HG03565 (cell line): ENCODE measurements at regions not wholly inside any gene's neighbourhood (a gene's known extent, or its start where the extent isn't known, plus 50 kb on each side); places are given as distances from the start of the nearest gene placed in this dataset.

Source experiments
- ATAC-seq: cut with Tn5 transposase; IDR thresholded peaks from one replicate; pipeline ENCODE4 v1.9.1; 2021; ENCODE audit warnings: mild to moderate bottlenecking, moderate library complexity; ENCODE audit not compliant: unreplicated experiment

DNA sequence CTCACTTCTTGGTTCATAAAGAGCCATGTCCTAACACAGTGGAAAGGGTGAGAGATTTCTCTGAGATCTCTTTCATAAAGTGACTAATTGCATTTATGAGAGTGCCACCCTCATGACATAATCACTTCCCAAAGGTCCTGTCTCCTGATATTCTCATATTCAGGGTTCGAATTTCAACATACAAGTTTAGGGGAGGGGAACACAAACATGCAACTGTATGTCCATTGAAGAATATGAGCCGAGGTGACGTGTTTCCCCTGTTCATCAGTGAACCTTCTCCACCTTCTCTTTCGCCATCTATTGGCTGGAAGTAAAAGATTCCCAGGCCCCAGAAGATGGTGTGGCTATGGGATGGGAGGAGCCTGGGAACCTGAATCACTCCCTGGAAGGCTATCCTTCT, 354.2 kb upstream of the ATP2B1 start:
- ATAC-seq = no peak

DNA sequence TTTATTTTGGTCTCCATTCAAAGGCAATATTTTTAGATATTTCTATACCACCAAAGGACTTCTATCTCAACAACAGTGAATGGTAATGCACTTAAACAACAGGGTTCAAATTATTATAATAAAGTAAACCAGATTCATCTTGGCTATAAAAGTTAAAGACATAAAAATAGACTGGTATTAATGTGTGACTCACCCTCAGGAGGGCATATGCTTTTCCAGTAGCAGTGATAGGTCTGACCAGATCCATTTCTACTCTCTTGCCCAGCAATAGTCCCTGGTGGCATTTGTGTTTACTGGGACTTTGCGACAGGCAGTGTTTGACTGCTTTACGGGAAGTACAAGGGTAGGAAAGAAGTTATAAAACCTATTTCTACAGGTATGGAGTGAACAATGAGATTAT, 353.2 kb upstream of the ATP2B1 start:
- no peak for ATAC-seq

DNA sequence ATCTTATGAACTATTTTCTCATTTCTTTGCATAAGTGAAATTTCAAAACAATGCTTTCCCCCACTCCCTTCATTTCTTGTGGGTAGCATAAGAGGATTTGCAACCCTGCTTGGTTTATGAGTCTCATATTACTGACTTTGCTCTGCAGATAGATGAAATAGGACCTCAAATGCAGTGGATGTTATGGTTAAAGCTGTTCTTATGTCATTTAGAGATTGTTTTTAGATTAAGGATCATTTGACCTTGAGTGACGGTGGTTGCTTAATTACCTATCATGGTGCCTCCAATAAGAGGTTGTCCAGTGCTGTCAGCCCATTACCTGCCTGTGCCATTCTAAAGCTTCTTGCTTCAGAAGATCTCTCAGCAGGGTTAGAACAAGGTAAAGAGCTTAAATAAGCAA, 351.4 kb upstream of the ATP2B1 start:
- ATAC-seq = no peak

DNA sequence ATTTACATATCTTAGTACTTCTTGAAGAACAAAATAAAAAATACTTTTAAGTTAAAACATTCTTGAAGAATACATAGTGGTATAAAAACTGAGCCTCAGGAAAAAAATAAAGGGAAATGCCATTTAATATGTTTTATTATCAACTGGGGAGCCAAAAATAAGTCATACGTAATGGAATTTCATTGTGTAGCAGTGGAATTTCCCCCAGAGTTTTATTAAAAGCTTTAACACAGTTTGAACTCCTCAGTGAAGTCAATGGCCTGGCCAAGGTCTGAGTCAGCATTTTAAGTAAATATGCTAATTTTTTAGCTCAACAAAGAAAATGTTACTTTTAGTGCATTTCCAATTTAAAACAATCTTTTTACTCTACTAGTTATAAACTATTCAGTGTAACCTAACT, 350.1 kb upstream of the ATP2B1 start:
- ATAC-seq = no peak

DNA sequence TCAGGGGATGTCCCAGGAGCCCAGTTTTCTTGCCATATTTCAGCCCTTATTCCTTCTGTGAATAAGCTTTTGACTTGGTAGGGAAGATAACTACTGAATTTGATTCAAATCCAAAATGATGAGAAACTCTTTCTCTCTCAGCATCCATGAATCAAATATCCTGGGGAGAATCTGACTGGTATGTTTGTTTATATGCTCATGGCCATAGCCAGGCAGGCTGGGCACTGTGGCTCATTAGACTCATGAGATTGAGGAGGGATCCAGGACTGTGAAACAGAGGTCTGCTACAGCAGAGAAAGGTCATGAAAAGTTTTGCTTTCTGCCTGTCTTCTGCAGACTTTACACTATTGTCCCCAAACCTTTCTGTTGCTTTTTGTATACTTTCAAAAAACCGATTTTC, 346.4 kb upstream of the ATP2B1 start:
- no peak for ATAC-seq

DNA sequence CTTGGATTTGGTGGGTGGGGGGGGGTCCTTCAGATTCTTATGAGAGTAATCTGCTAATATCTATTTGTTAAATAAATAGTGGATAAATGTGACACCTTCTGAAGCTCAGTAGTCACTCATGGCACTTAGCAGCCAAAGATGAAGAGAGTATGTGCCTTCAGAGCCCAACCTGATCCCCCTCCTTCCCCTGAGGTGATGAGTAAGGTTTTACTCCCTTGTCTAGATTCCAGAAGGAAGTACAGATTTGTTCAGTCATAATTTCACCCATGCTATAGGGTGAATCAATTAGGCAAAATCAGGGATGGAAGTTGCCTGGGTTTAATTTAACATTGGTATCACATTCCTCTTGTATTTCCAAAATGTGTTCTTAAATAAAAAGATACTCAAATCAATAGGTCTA, 340.3 kb upstream of the ATP2B1 start:
- ATAC-seq = no peak

DNA sequence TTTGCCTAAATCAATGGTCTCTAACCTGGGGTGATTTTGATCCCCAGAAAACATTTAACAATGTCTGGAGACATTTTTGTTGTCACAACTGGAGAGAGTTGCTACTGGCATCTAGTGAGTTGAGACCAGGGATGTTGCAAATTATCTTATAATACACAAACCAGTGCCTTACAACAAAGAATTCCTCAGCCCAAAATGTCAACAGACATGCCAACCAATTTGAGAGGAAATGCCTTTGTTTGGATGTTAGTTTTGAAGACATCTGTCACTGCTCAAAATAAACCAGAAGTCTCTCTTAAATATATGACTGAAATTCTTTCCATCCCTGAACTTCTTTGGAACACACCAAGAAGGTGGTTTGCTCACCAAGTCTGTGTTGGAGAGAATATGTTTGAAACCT, 336.9 kb upstream of the ATP2B1 start:
- ATAC-seq = no peak

DNA sequence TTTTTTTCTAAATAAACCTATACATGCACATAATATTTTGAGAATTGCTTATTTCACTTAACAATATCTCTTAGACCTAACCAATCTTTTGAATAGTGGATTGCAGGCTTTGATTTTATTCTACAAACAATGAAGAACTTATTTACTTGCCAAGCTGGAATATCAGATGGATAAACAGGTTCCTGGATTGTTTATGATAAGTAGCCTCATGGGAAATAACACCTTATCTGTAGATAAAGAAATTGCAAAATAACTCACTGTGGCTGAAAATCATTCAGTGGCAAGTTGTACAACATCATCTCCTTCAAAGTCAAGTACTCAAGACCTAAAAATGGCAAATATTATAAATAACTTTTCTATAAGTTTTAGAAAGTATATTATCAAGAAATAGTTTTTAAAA, 335.4 kb upstream of the ATP2B1 start:
- ATAC-seq = no peak

DNA sequence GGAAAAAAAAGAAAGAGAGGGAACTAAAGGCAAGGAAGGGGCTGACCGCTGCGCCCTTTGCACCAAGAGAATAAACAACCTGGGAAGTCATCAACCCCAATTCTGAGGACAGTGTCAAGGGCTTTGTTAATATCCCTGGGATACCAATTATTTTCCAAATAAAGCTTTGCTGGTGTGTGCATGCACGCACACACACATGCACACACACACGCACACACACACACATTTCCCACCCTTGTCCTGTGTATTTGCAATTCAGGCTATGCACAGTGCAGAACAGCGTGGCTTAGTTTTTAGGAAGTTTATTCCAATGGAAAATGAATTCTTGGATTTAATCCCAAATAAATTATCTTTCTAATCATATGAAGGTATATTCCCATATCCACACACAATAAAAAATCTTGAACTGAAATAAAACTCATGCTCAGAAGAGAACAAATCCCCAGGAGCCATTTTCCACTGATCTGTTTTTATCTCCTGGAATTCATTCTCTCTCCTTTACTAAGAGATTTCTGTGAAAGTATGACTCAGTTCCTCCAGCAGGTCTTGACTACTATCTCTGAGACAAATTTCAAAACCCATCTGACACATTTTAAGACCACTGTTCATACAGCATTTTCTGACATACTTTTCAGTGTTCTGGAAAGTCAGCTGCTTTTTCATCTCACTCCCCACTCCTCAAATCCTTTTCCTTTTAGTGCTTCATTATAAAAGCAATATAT, 334.4 kb upstream of the ATP2B1 start:
- ATAC-seq = no peak

DNA sequence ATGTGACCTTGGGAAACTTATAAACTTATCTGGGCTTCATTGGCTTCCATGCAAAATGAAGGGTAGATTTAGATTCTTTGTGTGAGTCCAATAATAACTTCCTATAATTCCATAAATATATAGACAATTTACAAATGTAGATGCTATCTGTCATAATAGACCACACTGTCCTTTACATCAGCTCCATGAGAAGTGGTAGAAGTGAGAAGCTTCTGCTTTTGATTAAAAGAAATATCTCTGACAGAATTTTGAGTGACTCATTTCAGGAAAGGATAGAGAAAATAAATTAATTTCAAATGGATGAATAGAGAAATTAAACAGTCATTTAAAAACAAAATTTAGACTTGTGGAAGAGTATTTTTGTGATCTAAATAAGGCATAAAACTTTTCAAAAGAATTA, 329.7 kb upstream of the ATP2B1 start:
- ATAC-seq = no peak

DNA sequence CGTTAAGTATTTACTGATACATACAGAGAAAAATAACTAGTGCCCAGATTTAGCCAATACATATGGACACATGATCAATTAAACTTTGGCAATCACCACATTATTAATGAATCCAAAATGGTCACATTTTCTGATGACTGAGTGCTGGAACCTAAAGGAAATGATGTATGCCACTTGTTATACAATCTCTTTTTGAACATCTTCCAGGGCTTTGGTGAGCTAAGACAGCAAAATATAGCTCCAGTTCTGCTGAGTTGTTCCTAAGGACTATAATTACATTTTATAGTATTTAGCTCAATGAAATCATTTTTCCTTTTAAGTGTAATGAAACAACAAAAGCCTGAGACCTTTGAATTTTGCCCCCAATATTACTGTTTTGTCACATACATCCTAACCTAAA, 329.1 kb upstream of the ATP2B1 start:
- no peak for ATAC-seq

DNA sequence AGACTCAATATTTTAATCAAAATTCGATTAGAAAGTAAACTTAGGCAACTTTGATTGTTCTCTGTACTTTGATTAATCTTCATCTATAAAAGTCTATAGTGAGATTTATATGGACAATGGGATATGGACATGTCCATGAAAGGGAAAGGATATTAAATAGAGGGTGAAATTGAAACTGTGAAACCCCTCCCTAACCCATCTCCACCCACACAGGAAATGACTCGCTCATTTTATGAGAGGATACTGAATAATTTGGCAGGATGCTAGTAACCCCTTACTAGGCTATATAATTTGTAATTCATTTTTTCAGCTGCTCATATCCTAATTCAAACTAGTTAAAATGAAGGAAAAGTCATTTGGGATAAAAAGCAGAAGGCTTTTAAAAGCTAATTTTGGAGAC, 328.0 kb upstream of the ATP2B1 start:
- ATAC-seq = no peak

DNA sequence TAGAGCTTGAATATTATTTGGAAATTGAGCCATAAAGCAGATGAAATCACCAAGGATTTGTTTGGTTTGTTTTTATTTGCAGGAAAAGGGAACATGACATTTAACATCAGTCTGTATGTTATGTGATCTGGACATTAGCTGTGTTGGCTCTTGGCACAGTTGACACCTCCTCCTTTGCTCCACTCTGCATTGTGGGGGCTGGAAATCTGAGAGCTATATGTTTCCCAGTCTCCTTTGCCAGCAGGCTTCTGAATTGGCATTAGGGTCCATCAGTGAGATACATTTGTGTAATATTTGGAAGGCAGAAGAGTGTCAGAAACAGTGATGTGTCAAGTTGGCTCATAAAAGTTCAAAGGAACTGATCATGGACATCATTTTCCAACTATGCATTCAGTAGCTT, 322.1 kb upstream of the ATP2B1 start:
- no peak for ATAC-seq

DNA sequence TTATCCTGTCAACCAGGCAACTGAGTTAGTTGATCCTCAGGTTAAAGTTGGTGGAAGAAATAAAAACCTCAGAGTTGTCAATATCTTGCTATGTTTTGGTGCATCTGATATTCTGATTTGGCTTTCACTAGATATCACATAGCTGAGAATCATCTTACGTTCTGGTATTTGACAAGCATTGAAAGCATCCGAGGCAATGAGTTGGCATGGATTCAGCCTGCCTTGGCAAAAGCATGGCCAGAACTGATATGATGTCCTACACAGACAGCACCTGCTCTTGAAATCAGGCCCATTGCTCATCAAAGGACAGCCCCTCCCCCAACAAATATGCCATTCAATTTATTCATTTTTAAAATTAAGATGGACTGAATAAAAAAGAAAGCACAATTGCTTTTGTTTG, 320.7 kb upstream of the ATP2B1 start:
- no peak for ATAC-seq

DNA sequence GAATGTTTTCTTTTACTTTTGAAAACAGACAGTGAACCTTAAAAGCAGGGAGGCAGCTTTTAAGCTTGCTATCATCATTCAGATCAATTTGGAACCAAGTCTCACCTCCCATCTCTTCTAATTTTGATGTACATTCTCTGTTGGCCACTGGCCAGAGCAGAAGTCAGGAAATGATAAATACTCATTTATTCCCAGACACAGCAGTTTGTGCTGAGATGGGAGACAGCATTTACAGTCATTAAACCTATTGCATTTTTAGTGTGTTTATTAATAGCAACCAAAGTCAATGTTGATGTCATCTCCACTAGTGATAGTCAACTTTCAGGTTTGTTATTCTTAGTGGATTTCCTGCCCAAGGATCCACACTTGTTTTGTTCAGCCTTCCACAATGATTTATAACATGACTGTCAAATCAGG, 320.0 kb upstream of the ATP2B1 start:
- no peak for ATAC-seq

DNA sequence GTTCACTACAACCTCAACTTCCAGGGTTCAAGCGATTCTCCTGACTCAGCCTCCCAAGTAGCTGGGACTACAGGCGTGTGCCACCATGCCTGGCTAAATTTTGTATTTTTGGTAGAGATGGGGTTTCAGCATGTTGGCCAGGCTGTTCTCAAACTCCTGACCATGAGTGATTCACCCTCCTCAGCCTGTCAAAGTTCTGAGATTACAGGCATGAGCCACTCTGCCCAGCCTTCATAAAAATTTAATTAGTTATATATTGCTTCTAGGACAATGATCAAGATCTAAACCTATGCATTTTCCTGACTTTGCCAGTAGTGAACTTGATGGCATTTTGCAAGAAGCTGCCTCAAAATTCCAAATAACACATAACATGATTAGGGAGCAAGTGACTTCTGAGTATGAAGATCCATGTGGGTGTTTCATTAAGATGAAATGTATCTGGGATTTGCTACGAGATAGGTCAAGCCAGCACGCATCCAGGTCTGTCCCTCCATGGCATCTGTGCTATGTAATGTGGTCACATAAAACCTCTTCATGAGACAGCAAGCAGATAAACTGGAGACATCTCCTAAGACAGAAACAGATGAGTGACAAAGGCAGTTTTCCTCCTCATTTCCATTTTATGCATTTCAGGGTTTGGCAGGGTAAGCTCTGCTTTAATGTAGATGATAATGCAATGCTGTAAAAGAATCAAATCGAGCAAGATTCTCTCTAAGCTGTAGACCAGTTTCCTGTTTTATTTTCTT, 319.4 kb upstream of the ATP2B1 start:
- ATAC-seq = no peak

DNA sequence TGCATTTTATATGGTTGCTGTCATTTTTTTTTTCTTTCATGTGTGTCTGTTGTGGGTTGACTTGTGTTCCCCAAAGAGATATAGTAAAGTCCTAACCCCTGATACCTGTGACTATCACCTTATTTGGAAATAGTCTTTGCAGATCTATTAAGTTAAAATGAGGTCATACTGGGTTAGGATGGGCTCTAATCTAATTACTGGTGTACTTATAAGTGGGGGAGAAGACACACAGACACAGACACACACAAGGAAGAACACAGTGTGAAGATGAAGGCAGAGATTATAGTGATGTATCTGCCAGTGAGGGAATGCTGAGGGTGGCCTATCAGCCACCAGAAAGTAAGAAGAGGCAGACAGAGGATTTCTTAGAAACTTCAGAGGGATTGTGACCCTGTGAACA, 318.4 kb upstream of the ATP2B1 start:
- ATAC-seq = no peak

DNA sequence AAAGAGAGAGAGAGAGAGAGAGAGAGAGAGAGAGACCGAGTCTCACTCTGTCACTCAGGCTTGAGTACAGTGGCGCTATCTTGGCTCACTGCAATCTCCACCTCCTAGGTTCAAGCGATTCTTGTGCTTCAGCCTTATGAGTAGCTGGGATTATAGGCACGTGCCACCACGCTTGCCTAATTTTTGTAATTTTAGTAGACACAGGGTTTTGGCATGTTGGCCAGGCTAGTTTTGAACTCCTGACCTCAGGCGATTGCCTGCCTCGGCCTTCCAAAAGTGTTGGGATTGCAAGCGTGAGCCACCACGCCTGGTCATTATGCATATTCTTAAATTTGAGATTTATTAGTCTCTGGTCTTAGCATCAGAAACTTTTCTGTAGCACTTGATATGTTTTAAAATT, 317.9 kb upstream of the ATP2B1 start:
- ATAC-seq = no peak

DNA sequence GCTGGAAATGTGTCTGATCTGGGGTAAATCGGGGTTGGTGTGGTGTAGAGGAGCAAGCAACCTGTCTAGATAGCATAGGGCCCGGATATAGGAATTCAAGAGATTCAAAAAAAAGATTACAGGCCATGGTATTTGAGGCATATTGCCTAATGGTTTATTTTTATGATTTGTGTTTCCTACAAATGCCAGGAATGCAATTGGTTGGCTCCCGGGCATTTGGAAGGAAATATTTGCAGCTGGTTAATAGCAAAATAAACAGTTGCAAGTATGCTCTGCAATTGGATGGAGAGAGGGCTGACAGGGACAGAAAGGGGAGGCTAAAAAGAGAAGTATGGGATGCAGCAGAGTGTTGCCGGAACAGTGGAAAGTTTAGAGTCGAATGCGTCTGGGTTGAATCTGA, 315.6 kb upstream of the ATP2B1 start:
- ATAC-seq = no peak

DNA sequence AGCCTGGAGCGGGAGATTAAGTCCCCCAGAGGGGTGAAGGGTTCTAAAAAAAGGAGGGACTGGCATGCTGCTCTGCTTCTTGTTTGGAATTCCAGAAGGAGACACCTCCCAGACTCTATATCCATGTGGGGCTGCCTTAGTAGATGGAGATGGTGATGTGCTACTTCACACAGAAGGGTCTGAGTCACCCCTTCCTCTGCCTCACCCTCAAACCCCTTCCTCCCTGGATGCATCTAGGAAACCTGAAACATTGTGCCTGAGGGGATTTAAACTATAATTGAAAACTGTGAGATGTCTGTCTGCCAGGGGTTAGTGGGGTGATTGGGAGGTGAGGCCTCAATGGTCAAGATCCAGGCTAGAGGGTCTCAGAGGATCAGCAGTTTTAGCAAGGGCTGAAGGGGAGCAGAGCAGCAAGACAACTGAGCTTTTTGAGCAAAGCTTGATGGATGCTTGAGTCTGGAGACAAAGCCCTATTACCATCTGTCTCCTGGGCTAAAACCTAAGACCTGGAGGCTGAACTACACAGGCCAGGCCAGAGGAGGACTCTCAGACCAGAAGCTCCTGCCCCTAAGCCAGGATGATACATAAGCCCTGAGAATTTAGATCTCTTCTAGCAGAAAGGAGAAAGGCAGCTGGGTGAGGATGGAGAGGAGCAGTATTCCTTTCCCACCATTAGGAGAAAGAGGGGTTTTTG, 314.7 kb upstream of the ATP2B1 start:
- ATAC-seq = no peak

DNA sequence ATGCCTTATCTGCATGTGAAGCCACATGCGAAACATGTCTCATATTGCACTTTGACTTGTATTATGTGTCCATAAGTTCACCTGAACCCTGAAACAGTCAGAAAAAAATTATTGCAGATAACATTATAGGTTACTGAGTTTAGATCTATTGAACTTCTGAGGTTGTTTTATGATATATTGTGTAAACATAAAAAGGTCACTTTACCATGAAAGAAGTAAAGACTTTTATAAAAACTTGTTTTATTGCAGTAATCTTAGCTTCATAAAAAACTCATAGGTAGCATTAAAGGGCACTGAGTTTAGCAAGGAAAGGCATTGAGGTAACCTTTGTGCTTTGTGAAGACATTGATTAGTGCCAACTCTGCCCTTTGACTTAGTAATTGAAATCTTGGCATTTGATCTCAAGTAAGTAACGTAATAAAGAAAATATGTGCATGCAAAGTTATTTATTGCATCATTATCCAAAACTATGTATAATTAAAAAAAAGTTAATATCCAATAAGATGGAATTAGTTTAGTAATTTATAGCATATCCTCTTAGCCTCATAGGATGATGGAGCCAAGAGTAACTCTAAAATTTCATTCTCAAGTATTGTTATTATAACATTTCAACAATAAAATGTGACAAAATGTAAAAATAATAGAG, 313.3 kb upstream of the ATP2B1 start:
- ATAC-seq = no peak

DNA sequence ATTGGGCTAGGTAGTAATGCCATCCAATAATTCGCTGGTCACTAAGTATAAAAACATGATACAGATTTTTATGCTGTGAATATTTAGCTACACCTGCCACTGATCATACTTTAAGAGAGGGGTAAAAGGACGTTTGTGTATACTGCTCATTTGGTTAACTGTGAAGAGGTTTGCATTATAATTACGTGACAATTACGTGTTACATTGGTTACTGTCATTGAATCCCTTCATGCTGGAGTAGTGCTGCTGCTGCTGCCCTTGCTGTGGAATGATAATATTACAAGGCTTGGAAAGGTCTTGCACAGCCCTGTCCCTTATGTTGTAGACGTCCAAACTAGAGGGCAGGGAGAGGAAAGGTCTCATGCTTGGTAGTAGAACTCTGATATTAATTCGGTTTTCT, 312.2 kb upstream of the ATP2B1 start:
- no peak for ATAC-seq
